ENCODE measurements at regions not wholly inside any gene's neighbourhood (a gene's known extent, or its start where the extent isn't known, plus 50 kb on each side); places are given as distances from the start of the nearest gene placed in this dataset.

DNA sequence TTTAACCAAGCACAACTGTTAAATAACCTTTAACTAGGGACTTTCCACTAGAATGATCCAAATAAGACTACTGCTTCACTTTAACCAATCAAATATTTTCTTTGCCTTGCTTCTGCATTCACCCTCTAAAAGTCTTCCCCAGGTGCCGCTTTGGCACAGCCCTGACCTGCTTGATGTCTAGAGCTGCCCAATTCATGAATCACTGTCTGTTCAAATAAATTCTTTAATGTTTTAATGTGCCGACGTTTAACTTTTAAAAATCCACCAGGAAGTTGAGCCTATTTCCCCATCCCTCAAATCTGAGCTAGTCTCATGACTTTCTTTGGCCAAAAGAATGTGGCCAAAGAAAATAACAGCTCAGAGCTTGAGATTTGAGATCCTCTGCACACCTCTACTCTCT is 277.8 kb upstream of the SOX9 start:
- POLR2A ChIA-PET, result no interaction called here
- no peak for ATAC-seq
- H3K36me3 Mint-ChIP-seq, result peaks cover 7% of the 10 kb centered on the region; the same call in 1 of the 2 replicates

DNA sequence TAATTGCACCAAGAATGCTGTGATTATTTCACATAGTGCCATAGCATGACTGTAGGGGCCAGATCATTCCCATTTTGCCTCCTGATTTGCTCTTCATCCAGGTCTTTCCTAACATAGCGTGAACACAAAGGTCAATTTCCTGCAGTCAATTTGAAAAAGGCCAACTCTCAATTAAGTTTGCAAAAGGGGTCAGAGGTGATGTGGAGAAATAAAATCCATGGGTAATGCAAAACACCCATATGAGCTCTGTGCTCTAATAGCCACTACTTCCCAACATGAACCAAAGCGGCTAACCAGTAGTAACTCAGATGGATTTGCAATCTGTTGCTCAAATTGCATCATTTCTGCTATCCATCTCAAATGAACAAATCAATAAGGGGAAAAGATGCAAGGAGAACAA is 275.5 kb upstream of the SOX9 start:
- H3K9me3 Mint-ChIP-seq, result peaks cover 8% of the 10 kb centered on the region
- CTCF ChIA-PET, result no interaction called here
- no peak overlapping the region for H3K27ac Mint-ChIP-seq
- TF ChIP-seq GABPB1 (CRISPR knock-in tag; IDR thresholded peaks at IDR 0.05), result peak; percentile 91
- TF ChIP-seq TEAD1 (CRISPR knock-in tag; IDR thresholded peaks at IDR 0.05), result no peak
- peaks cover 7% of the 10 kb centered on the region; the same call in 1 of the 2 replicates for H3K36me3 Mint-ChIP-seq
- H3K27me3 Mint-ChIP-seq (ENCODE audit: low read depth), result no peaks in the 10 kb centered on the region
- H3K4me3 Mint-ChIP-seq, result no peak overlapping the region
- DNase-seq (ENCODE audit: low spot score), result no peak
- ATAC-seq, result no peak
- POLR2A ChIA-PET, result no interaction called here
- H3K4me1 Mint-ChIP-seq, result no peaks in the 10 kb centered on the region

More for the DNA sequence above, 277.8 kb upstream of the SOX9 start:
- Mint-ChIP-seq H3K9me3 (peaks cover 13% of the 10 kb centered on the region), H3K27ac (no peak overlapping the region), H3K4me3 (no peak overlapping the region), H3K4me1 (0 out of 2 replicates have a peak, but pooled peaks cover 4% of the 10 kb centered on the region), H3K27me3 (ENCODE audit: low read depth) (no peaks in the 10 kb centered on the region)
- no peak for DNase-seq (ENCODE audit: low spot score)
- TF ChIP-seq NR1H2 (CRISPR knock-in tag; IDR thresholded peaks at IDR 0.05) (no peak), SP1 (CRISPR knock-in tag; conservative IDR thresholded peaks at IDR 0.05) (no peak), JAZF1 (CRISPR knock-in tag; IDR thresholded peaks at IDR 0.05) (no peak), OVOL2 (CRISPR knock-in tag; IDR thresholded peaks at IDR 0.05; ENCODE audit: borderline replicate concordance) (no peak), CREM (CRISPR knock-in tag; IDR thresholded peaks at IDR 0.05) (no peak), ZNF232 (CRISPR knock-in tag; IDR thresholded peaks at IDR 0.05) (no peak)
- TF ChIP-seq, protein P1, sequence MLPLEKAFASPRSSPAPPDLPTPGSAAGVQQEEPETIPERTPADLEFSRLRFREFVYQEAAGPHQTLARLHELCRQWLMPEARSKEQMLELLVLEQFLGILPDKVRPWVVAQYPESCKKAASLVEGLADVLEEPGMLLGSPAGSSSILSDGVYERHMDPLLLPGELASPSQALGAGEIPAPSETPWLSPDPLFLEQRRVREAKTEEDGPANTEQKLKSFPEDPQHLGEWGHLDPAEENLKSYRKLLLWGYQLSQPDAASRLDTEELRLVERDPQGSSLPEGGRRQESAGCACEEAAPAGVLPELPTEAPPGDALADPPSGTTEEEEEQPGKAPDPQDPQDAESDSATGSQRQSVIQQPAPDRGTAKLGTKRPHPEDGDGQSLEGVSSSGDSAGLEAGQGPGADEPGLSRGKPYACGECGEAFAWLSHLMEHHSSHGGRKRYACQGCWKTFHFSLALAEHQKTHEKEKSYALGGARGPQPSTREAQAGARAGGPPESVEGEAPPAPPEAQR (CRISPR knock-in tag; IDR thresholded peaks at IDR 0.05), result no peak
- TF ChIP-seq, protein P2, sequence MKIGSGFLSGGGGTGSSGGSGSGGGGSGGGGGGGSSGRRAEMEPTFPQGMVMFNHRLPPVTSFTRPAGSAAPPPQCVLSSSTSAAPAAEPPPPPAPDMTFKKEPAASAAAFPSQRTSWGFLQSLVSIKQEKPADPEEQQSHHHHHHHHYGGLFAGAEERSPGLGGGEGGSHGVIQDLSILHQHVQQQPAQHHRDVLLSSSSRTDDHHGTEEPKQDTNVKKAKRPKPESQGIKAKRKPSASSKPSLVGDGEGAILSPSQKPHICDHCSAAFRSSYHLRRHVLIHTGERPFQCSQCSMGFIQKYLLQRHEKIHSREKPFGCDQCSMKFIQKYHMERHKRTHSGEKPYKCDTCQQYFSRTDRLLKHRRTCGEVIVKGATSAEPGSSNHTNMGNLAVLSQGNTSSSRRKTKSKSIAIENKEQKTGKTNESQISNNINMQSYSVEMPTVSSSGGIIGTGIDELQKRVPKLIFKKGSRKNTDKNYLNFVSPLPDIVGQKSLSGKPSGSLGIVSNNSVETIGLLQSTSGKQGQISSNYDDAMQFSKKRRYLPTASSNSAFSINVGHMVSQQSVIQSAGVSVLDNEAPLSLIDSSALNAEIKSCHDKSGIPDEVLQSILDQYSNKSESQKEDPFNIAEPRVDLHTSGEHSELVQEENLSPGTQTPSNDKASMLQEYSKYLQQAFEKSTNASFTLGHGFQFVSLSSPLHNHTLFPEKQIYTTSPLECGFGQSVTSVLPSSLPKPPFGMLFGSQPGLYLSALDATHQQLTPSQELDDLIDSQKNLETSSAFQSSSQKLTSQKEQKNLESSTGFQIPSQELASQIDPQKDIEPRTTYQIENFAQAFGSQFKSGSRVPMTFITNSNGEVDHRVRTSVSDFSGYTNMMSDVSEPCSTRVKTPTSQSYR (CRISPR knock-in tag; IDR thresholded peaks at IDR 0.05), result no peak
- TF ChIP-seq, protein P3, sequence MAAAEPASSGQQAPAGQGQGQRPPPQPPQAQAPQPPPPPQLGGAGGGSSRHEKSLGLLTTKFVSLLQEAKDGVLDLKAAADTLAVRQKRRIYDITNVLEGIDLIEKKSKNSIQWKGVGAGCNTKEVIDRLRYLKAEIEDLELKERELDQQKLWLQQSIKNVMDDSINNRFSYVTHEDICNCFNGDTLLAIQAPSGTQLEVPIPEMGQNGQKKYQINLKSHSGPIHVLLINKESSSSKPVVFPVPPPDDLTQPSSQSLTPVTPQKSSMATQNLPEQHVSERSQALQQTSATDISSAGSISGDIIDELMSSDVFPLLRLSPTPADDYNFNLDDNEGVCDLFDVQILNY (CRISPR knock-in tag; IDR thresholded peaks at IDR 0.05), result no peak
- TF ChIP-seq, protein P4, sequence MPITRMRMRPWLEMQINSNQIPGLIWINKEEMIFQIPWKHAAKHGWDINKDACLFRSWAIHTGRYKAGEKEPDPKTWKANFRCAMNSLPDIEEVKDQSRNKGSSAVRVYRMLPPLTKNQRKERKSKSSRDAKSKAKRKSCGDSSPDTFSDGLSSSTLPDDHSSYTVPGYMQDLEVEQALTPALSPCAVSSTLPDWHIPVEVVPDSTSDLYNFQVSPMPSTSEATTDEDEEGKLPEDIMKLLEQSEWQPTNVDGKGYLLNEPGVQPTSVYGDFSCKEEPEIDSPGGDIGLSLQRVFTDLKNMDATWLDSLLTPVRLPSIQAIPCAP (CRISPR knock-in tag; IDR thresholded peaks at IDR 0.05), result no peak
- TF ChIP-seq, protein P5, sequence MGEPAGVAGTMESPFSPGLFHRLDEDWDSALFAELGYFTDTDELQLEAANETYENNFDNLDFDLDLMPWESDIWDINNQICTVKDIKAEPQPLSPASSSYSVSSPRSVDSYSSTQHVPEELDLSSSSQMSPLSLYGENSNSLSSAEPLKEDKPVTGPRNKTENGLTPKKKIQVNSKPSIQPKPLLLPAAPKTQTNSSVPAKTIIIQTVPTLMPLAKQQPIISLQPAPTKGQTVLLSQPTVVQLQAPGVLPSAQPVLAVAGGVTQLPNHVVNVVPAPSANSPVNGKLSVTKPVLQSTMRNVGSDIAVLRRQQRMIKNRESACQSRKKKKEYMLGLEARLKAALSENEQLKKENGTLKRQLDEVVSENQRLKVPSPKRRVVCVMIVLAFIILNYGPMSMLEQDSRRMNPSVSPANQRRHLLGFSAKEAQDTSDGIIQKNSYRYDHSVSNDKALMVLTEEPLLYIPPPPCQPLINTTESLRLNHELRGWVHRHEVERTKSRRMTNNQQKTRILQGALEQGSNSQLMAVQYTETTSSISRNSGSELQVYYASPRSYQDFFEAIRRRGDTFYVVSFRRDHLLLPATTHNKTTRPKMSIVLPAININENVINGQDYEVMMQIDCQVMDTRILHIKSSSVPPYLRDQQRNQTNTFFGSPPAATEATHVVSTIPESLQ (CRISPR knock-in tag; IDR thresholded peaks at IDR 0.05), result no peak
- CTCF ChIA-PET, result no interaction called here

DNA sequence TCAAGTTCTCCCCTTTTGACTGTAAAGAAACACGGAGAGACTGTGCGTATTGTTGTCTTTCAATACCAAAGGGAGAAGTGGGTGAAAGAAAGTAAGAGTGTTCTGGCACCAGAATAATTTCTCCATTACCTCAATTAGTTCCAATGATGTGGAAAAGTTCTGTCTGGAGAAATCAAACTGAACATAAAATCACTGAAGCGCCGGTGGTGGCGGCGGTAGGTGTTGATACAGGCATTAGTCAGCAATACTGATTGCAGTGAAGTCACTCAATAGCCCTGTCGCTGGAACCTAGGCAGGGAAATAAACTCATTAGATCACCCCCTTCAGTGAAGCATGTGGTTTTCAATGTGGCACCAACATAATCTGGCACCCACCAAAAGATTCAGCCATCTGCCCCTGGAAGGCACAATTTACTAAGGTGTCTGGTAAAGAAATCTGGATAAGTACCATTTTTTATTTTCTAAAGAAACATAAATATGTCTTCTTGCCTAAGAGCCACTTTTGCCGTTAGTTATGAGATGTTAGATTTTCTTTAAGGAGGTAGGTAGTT is 274.2 kb upstream of the SOX9 start:
- CTCF ChIA-PET, result no interaction called here
- Mint-ChIP-seq H3K27ac (no peak overlapping the region), H3K4me3 (no peak overlapping the region), H3K36me3 (peaks cover 7% of the 10 kb centered on the region; the same call in 1 of the 2 replicates), H3K27me3 (ENCODE audit: low read depth) (no peaks in the 10 kb centered on the region), H3K9me3 (peaks cover 8% of the 10 kb centered on the region), H3K4me1 (no peaks in the 10 kb centered on the region)
- DNase-seq (ENCODE audit: low spot score), result no peak
- ATAC-seq, result no peak
- POLR2A ChIA-PET, result no interaction called here
- TF ChIP-seq SOX15 (CRISPR knock-in tag; IDR thresholded peaks at IDR 0.05) (no peak), FOXK1 (CRISPR knock-in tag; IDR thresholded peaks at IDR 0.05) (no peak), SMAD4 (CRISPR knock-in tag; IDR thresholded peaks at IDR 0.05) (no peak), SP1 (CRISPR knock-in tag; conservative IDR thresholded peaks at IDR 0.05) (no peak), NFATC4 (CRISPR knock-in tag; IDR thresholded peaks at IDR 0.05) (no peak), GRHL2 (CRISPR knock-in tag; IDR thresholded peaks at IDR 0.05; ENCODE audit: insufficient replicate concordance, severe bottlenecking) (no peak), ZBTB21 (CRISPR knock-in tag; IDR thresholded peaks at IDR 0.05; ENCODE audit: borderline replicate concordance) (no peak)
- TF ChIP-seq, protein P5 (CRISPR knock-in tag; IDR thresholded peaks at IDR 0.05), result no peak
- TF ChIP-seq, protein P2 (CRISPR knock-in tag; IDR thresholded peaks at IDR 0.05), result no peak
